Limb (tissue), 2 donors: ENCODE measurements at regions not wholly inside any gene's neighbourhood (a gene's known extent, or its start where the extent isn't known, plus 50 kb on each side); places are given as distances from the start of the nearest gene placed in this dataset.

ENCODE experiments used
- DNase-seq, 2 donors: peaks; one replicate each; pipeline ENCODE4 v3.0.0-alpha.2; 2016; ENCODE audit errors: extremely low spot score in 2 of 2

DNA sequence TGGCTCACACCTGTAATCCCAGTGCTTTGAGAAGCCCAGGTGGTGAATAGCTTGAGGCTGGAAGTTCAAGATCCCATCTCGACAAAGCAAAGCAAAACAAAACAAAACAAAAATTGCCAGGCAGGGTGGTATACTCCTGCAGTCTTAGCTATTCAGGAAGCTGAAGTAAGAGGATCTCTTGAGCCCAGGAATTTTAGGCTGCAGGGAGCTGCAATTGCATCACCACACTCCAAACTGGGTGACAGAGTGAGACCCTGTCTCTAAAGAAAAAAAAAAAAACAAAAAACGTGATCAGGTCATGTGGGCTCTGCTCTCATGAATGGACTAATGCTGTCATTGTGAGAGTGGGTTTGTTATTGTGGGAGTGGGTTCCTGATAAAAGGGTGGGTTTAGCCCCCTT is 409.1 kb downstream of the NPIPA7 start:
- no peak for DNase-seq

GRCh38 chr16:16790597-16790996 is 411.7 kb downstream of the NPIPA7 start:
- no peak for DNase-seq

DNA sequence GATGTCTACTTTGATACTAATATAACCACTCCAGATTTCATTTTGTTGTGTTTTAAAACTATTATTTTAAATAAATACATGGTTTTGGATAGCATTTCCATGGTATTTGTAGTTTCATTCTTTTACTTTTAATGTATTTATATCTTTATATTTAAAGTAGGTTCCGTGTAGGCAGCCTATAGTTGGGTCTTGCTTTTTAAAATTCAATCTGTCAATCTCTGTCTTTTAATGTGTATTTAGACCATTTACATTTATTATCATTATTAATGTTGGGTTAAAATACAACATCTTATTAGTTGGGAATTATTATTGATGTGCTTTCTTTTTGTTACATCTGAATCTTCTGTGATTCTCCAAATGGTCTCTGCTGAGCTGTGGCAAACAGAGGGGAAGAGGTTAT is 412.1 kb downstream of the NPIPA7 start:
- no peak for DNase-seq

DNA sequence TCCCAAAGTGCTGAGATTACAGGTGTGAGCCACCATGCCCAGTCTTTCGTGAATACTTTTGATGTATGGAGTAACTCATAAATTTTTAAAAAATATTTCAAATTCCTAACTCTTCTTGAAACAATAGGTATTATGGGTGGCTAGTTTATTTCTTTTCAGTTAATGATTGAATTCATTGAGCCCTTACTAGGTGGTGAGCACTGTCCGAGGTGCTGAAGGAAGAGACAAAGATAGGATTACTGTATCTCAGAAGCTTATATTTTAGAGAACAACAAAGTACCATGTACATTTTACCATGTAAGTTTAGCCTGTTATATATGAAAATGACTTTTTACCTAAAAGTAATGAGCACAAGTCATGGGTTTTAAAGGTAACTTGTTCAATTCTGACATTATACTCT is 418.3 kb downstream of the NPIPA7 start:
- DNase-seq: no peak

DNA sequence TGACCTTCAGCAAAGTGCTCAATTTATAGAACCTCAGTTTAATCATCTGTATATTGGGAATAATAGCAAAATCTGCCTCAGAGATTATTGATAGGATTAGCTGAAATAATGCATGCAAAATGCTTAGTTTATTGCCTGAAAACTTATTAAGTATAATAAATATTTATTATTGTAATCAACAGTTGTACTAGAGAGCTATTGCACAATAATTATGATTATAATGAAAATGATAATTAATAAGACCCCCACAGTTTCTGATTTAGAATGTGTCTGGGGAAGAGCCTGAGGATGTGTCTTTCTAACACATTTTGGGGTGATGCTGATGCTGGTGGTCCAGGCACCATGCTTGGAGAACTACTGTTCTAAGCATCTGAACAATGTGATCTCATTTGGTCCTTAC is 419.6 kb downstream of the NPIPA7 start:
- DNase-seq: no peak

DNA sequence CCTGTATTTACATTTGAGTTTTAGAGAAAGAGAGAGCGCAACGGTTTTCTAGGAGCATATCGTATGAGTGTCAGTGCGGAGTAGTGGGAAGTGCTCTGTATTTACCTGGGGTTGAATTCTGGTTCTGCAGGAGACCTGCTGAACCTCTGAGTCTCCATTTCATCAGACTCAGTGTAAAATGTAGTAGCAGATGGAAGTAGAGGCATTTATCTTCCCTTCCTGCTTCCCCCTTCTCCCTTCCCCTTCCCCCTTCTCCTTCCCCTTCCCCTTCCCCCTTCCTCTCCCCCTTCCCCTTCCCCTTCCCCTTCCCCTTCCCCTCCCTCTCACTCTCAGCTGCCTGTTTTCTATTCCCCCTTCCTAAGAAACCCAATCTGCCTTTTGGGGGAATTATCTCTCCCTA is 426.9 kb downstream of the NPIPA7 start:
- DNase-seq: no peak

DNA sequence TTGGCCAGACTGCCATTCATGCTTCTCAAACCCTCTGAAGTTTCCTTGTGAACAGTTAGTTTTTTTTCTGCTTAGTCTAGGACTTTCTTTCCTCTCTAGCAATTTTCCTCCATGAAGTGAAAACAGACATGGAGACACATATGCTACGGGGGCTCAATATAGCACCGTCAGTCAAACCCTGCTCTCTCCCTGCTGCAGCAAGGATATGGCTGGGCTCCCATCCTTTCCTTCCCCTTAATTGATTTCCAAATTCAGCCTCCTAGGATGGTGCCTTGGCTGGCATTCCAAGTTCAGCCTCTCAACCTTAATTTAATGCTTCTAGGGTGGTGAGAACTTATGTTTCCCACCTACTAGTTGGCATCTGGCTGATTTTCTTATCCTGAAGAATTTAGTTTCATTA is 436.7 kb downstream of the NPIPA7 start:
- no peak for DNase-seq

DNA sequence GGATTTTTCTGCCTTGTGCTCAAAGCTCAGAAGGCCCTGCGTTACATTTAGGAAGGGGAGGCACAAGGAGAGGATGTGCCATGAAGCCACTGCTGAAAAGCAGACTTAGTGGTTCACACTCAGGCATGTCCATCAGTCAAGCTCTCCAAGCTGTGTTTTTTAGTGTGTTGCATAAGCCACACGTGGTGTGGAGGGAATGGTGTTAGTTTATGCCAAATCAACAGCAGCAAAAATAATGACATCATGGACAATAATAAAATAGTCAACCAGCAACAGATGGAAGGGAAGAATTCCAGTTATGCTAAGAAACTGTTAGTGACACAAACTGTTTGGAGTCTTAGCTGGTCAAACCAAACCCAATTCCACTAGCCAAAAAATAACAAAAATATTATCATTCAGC is 438.3 kb downstream of the NPIPA7 start:
- no peak for DNase-seq

DNA sequence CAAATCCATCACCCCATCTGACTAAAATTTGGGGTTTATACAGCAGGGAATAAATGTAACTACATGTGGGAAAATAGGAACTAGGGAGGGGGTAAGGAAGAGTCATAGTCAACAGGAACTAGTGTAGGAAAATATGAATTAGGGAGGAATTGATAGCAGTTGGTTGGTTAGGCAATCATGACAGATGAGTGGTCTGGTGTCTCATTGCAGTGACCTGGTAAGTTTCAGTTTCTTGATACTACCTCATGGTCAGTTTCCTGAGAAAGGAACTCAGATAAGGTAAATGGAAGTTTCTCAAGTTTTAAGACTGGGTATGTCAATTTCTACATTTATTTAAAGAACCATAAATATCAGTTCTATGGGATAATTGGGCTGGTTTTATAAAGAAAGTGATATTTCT is 442.3 kb downstream of the NPIPA7 start:
- no peak for DNase-seq

DNA sequence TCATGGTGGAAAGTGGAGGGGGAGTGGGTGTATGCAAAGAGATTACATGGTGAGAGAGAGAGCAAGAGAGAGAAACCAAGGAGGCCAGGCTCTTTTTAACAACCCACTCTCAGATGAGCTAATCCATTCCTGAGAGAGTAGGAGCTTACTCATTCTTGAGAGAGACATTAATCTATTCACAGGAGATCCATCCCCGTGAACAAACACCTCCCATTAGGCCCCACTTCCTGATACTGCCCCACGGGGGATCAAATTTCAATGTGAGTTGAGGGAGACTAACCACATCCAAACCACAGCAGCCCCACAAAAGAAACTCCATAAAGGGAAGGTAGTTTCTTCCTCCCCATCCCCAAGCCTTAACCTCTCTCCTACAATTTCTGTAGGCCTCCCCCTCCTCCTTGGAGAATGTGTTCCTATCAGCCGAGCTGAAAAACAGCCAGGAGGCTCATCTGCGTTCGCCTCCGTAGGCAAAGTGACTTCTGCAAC is 450.0 kb downstream of the NPIPA7 start:
- no peak for DNase-seq

DNA sequence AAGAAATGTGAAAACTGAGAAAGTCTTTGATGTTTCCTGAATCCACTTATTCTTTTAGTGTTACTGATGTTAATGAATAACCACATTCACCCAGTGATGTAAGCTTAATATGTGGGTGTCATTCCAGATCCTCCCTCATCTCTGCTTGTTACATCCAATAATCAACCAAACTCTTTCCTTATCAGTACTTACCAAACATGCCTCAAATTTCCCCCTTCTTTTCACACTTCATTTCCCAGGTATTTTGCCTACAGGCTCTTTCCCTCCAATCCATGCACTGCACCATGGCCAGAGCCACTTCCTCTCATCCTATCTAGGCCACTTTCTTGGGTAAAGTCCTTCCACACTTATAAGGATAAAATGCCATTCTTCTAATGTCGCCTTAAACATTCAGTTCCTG is 451.5 kb downstream of the NPIPA7 start:
- no peak for DNase-seq

DNA sequence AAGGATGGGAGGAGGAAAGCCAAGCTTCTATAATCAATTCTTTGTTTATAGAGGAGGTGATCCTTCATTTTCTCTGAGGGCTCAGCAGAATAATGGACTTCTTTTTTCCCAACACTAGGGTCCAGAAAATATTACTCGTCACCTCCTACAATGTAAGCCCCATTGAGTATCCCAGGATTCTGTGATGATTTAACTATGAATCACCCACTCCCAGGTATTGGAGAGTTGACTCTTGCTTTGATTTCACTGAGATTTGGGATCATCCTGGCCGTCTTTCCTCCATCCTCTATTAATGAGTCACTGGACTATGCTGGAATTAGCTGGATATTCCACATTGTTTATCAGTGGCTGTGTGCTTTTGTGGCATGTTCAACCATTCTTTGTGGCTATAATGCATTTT is 452.0 kb downstream of the NPIPA7 start:
- DNase-seq: no peak

DNA sequence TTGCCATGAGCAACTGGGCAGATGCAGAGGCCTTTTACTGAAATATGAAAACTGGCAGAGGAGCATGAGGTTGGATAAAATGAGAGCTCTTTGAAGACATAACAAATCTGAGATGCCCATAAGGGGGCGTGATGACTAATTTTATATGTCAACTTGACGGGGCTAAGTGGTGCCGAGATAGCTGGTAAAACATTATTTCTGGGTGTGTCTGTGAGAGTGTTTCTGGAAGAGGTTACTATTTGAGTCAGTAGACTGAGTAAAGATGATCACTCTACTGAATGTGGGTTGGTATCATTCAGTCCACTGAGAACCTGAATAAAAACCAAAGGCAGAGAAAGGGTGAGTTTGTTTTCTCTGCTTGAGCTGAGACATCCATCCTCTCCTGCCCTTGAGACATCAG is 454.2 kb downstream of the NPIPA7 start:
- DNase-seq: no peak

GRCh38 chr16:16850274-16850673 is 471.3 kb downstream of the NPIPA7 start:
- DNase-seq: no peak

DNA sequence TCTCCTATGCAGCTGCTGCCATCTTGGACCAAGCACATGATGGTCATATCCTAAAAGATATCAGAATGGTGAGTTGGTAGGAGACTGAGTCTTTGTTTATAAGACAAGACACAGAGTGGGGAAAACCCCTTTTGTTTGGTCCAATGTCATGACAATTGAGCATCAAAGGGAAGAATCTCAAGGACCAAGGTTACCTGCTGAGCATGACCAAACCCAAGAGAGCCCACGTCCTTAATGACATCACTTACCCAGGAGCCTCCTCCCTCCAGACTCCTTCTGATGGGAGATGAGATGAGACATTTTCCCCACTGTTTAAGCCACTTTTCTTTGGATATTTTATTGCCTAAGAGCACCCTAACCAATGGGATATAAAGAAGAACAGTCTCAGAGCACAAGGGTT is 478.1 kb downstream of the NPIPA7 start:
- DNase-seq: no peak

DNA sequence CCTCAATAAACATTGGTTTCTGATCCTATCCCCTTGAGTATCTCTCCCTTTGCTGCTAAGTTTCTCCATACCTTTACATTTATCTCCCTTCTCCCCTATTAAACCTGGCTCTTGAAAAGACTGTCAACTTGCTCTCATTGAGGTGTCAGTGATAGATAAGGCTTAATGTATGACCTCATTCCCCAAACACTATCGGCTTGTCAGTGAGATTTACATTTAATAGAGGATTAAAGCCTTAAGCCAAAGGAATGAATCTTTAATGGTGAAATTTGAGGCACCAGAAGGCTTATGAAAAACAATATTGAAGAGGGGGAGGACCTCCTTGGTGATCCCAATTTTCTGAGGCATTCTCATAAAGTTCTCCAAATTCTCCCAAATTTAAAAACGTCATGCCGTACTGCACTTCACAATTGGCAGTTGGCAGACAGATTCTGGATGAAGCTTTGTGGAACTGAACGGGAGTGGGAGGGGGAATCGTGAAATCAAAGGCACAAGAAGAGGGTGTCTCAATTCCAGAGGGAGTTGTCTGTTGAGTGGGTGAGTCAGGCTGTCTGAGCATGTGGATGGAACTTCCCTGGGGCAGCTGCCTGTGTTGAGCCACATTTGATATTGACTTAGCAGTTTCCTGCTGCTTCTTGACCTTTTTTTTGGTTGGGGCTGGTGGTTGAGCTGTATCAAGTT is 478.8 kb downstream of the NPIPA7 start:
- DNase-seq: no peak

- DNase-seq: peak; percentile 67 to 73
Measured at GRCh38 chr16:16861546-16861945, 482.6 kb downstream of the NPIPA7 start.

GRCh38 chr16:16863672-16864071 is 484.7 kb downstream of the NPIPA7 start:
- no peak for DNase-seq

- no peak for DNase-seq
Measured at GRCh38 chr16:16864536-16864935, 485.6 kb downstream of the NPIPA7 start.

- no peak for DNase-seq
Measured at GRCh38 chr16:16865374-16865773, 486.4 kb downstream of the NPIPA7 start.

DNA sequence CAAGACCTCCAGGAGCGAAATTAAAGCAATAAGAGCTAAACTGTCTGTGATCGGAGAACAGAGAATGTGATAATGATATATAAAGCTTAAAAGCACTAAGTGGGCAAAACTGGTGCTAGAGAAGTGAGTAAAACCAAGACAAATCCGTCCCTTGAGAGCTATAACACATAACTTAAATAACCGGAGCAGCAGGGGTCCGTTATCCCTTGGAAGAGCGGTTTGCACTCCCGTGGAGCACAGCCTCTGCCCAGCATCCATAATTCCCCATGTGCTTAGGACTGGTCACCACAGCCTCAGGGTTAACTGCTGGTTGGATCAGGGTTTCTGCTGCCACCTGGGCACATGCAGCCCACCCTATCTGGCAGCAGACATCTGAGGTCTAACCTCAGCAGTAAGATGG is 489.0 kb downstream of the NPIPA7 start:
- DNase-seq: no peak

DNA sequence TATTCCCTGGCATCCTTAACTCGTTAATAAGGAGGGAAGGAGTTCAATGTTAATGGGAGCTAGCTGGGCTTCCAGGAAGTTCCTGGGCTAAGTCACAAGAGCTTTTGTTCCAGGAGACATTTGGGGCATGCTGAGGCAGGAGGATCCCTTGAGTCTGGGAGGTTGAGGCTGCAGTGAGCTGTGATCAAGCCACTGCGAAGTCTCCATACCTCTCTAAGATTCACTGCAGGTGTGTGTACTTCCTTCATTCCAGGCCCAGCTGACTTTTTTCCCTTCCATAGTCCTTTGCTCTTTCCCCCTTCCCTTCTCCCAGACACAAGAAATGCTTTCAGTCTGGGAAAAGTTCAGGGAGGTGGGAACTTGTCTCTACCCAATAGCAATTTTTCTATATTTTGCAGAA is 489.8 kb downstream of the NPIPA7 start:
- no peak for DNase-seq

DNA sequence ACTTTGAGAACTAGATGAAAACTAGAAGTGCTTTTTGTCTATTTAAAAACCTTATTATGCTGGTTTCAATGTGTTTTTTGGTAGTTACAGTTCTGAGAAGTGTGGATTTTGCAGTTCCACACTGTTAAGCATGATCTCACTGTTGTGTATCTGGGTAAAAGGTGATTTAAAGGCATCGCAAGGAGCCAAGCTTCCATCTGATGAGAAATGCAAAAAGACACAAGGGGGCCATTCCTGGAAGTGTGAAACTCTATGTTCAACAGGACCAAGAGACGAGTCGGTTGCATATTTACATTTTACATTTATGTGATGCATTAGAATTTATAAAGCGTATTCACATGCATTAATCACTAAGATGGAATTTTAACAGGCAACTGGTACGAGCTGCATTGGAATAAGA is 490.8 kb downstream of the NPIPA7 start:
- no peak for DNase-seq

DNA sequence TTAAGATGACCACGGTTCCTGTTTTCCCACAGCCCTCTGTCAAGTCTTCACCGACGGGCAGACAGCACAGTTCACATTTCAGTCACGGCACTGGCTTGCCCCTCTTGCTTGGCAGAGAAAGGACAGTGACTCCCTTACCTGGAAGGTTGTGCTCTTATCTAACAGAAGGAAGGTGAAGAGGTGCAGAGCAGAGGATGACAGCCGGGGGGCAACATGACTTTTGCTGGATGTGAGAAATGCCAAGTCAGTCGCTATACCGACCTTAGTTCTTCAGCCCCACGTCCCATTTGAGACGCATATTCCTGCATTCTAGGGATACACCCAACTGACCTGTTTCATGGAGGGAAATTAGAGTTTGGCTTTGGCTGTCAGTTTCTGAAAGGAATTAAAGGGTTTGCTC is 492.3 kb downstream of the NPIPA7 start:
- no peak for DNase-seq
